Myocyte (in vitro differentiated cells): ENCODE measurements at regions not wholly inside any gene's neighbourhood (a gene's known extent, or its start where the extent isn't known, plus 50 kb on each side); places are given as distances from the start of the nearest gene placed in this dataset.

Experiments used
- DNase-seq: peaks from one replicate; pipeline ENCODE4 v3.0.0-alpha.2; 2012; ENCODE audit warnings: low read depth

DNA sequence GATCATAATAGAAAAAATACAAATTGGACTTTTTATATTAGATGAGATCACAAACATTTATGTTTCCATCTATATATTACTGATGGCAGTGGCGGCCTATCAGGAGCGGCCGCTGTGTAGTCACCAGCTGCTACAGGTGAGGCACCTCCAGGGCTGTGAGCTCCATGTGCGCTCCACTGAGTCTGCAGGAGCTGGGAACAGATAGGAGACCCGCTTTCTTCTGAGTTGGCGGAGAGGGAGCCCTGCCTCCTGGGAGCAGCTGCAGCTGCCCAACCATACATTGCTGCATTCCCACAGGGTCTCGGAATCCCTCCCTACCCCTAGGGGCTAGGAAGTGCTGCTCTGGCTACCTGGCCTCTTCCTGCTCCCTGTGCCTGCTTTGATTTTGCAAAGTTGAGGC is 812.9 kb downstream of the PDHA2 start:
- no peak for DNase-seq

DNA sequence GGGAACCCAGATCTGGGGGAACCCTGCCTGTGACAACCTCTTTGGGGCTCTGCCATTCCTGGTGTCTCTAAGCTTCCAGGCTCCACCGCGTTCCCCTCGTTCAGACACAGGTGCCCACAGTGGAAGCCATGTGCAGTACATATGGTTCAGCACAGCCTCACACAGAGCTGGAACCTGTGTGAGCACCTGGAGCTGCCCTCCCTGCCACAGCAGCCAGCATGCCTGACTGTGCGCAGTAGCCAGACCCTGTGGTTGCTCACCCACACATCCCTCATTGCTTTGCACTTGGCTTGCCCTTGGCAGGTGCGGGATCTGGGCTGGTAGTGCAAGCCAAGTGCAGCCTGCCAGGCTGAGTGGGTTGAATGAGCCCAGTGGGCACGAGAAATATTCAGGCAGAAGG is 814.2 kb downstream of the PDHA2 start:
- DNase-seq = peak; percentile 6

DNA sequence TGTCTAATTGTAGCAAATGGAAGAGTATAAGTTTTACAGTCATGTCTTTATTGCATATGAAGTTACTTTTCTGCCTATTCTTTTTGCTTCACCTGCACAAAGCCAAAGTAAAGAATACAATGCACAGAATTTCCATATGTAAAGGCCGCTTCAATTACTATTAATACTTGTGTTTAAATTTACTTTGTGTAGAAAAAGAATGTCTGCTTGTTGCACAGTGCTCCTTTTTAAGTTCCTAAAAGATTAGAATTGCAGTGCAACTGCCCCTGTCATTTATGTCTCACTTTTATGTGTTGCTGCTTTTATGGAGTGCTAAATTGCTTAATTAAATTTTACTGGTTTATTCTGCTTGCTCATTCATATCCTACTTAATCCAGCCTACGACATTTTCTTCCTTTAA is 830.5 kb downstream of the PDHA2 start:
- no peak for DNase-seq

DNA sequence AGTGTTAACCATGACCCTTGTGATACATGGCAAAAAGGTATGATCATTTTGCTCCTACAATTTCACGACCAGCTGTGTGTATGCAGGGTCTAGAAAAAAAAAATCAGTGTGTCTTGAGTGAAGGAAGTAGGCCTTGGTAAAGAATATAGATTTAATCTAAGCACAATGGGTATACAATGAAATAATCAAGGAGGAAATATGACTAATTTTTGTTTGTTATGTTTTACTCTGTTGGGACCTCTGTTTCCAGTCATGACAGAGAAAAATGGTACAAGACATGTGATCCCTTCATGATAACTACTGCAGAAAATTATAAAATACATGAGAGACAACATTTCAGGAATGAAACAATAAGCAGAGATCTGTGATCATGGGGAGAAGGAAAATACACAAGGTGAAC is 835.5 kb downstream of the PDHA2 start:
- DNase-seq = no peak

DNA sequence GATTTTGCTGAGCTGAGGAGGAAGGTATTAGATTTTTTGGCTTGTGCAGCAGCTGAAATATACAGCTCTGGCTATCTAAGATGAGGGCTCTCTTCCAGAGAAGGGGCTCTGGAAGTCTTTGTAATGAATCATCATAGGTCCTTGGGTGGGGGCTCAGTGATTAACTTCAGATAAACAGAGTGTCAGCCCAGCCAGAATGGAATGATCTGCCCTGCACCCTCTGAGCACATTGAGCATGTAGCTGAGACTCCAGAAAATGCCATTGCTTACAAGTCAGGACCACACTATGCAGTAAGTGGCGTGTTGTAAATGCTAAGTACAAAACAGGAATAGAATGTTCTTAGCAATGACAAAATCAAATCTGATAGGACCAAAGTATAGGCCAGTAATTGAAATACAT is 836.0 kb downstream of the PDHA2 start:
- DNase-seq = no peak

DNA sequence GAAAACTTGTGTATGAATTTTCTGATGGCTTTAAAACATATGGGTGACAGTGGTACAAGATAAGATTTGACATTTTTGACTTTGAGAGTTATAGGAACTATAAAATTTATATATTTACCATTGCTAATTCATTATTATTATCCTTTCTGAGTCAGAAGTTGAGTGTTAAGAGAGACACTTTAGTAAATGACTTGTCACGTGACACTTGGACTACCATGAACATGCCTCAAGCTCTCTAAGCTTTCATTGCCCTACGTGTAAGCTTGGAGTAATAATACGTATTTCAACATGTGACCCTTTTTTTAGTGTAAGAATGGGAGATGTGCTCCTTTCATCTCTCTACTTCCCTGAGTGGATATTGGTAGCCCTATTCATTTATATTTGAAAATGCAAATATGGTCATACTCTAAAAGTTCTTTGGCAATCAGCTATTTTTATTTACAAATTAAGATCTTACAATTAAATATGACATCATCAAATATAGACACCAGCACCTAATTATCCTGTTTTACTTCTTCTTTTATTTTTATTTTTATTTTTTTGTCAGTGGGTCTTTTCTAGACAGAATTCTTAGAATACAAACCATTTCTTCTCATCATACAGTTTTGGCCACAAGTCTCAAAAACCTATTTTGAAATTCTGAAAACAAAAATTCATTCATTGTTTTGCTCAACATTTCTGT is 837.0 kb downstream of the PDHA2 start:
- DNase-seq = no peak

DNA sequence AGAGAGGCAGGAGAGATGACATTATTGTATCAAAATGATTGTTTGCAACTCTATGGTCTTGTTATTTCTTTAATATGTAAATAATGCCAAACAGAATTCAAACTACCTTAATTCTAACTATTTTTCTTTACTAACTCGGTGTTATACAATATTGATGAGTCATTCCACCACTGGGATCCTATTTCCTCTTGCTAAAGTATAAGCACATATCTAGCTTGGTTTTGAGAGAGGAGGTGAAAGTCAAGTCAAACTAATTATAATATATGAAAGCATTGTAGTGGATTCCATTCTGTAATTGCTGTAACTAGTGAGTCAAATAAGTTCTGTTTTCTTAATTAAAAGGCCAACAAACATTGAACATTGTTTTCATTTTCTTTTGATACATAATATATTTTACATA is 837.6 kb downstream of the PDHA2 start:
- DNase-seq = peak; percentile 16

DNA sequence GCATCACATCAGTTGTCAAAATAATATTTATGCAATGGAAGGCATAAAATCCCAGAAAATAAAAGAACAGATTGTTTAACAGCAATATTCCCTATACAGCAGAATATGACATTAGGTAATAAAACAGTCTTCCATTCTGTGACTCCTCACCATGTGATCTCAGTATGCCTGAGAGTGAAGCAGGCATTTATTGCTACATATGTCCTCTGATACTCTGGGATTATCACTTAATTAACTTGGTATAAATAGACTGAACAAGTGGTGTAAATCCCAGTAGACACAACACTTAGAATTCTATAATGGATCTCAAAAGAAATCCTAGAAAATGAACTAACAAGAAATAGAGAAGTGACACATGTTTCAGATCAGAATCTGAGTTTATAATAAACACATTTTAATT is 841.3 kb downstream of the PDHA2 start:
- no peak for DNase-seq

DNA sequence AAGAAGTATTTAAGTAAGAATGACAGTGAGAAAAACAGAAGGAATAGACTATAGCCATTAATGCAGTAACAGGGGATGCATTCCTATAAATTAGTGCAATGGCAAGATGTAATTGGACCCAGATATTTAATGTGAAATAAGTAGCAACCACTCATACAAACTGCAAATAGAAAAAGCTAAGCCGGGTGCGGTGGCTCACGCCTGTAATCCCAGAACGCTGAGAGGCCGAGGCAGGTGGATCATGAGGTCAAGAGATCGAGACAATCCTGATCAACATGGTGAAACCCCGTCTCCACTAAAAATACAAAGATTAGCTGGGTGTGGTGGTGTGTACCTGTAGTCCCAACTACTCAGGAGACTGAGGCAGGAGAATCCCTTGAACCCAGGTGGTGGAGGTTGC is 845.8 kb downstream of the PDHA2 start:
- no peak for DNase-seq

DNA sequence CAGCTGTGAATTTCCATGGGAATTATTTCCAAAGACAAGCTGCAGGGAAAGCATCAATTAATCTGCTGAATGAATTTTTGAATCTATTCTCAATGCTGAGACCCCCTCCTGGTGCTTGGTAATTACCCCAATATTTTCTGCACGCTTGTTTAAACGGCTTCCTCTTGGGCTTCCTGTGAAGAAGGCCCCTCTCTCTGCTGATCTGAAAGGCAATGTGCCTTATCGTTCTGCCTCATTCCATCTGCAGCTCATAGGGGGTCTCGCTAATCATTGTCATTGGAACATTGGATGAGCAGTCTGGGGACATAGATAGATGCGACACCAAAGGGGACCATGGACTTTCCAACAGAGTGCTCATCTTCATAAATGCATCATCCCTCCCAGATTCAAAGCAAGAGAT is 851.6 kb downstream of the PDHA2 start:
- DNase-seq = no peak

DNA sequence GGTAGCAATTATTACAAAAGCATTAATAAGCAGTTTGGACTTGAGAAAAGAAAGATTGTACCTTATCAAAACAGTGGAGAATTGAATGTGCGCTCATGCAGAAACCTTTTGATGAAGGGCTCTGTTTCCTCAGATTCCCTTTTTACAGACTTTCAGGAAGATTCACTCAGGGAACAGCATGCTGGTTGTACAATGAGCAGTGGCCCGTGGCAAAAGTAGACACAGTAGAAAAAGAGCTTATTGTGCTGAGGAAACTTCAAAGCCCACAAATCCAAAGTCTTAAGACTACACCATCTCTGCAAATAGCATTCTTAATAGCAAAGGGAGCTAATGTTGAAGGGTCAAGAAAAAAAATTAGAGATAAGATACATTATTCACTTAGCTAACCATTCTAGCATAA is 858.9 kb downstream of the PDHA2 start:
- DNase-seq = no peak

DNA sequence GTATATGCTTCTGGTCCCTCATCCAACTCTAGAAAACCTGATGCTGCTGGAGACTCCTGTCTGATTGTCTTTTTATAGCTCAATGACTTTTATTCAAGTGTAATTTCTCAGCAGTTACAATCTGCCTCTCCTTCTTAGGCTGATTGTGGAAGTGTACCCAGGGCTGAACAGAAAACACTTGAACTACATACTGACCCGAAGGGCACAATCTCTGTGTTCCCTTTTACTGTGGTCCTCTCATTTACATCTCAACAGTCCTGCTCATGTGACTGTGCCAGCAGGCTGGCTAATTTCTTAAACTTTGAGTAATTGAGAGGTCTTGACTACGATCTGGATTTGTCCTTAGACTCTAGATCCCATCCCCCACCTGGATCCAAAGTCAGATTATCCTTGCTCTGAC is 863.4 kb downstream of the PDHA2 start:
- no peak for DNase-seq

DNA sequence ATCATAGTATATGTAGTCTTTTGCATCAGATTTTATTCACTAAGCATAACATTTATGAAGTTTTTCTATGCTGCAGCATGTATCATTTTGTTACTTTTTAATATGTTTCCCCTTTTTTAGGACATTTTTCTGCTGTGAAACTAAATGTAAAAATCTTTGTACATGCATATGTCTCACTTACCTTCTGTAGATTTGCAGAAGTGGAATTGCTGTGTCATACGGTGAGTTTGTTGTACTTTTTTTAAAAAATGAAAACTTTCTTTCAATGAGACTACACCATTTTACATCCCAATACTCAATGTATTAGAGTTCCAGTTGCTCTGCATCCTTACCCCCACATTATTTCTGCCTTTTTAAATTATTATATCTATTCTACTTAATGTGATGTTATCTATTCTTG is 868.9 kb downstream of the PDHA2 start:
- DNase-seq = no peak

DNA sequence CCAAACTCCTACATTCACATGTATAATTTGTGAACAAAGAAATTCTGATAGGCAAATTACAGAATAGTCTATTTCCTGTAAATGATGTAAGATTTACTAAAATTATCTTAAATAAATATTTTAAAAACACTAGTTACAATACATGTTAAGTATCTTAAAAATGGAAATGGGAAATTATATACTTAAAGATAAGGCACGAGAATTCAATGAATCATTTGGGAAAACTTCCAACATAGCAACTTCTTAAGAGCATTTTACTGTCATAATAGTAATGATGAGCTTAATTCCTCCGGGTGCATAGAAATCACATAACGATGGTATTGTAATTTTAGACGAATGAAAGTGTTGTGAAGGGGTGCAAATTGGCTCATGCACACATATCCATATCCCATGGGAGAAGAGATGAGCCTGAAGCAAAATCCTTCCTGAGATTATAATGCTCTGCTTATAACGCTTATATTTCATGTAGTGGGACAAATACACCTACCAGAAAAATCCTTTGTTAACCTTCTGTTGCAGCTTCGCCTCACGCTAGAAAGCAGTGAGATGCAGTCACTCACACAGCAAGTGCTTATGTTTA is 873.5 kb downstream of the PDHA2 start:
- DNase-seq = no peak

DNA sequence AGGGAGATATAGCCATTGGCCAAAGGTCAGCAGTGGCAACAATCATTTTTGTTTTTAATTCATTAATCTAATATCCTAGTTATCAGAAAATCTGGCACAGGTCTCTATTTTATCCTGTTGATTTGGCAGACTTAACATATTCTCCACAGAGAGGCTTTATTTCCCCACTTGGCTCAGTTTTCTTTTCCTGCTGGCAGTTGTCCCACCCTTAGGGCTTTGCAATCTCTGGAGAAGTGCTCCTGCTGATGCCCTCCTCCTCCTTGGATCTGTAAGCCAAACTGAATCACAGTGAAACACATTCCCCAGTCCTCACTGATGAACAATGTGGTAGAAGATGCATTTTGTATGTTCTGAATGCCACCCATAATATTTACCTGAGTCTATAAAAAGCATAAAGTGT is 889.7 kb downstream of the PDHA2 start:
- DNase-seq = peak; percentile 33

DNA sequence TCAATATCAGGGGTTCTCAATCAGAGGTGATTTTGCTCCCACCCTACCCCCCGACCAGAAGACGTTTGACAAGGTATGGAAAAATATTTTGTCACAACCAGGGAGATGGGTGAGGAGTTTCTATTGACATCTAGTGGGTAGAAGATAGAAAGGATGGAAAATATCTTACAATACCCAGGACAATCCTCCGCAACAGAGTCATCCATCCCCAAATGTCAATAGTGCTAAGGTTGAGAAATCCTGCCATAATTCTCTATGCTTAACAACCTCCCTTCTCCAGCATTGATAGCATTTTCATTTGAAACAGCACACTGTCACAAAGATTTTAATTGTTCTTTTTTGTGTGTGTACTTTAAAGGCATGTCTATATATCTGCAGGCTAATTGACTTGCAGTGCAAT is 890.5 kb downstream of the PDHA2 start:
- no peak for DNase-seq

DNA sequence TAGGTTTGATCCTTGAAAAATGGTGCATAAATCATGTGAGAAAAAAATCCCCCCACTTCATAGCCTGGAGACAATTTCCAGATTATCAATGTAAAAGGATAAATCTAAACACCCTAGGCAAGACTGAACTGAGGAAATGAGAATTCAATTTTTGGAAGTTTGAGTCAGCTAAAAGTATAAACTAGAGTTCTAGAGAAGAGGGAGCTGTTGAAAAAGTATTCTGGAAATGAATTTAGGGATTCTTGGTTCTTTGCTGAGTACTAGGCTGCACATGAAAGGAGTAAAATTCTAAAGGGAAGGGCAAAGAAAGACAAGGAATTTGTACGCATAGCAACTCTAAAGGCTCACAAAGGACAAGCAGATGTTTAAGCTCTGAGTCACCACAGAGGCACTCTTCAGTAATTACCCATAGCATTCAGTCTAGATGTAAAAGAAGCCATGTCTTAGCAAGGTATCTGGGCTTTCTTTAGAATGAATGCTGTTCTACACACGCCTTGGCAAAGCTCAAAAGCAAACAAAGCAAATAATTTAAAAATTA is 896.5 kb downstream of the PDHA2 start:
- DNase-seq = peak; percentile 50

DNA sequence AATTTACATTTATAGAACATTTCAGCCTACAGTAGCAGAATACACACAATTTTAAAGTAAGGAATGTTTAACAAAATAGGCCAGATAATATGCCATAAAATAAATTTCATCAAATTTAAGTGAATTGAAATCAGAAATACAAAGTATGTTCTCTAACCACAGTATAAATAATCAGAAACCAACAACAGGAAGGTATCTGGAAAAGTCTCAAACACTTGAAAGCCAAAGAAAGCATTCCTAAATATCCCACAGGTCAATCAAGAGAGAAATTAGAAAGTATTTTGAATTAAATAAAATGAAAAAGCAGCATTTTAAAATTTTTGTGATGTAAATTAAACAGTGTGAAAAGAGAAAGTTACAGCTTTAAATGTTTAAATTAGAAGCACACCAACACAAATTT is 899.2 kb downstream of the PDHA2 start:
- no peak for DNase-seq

DNA sequence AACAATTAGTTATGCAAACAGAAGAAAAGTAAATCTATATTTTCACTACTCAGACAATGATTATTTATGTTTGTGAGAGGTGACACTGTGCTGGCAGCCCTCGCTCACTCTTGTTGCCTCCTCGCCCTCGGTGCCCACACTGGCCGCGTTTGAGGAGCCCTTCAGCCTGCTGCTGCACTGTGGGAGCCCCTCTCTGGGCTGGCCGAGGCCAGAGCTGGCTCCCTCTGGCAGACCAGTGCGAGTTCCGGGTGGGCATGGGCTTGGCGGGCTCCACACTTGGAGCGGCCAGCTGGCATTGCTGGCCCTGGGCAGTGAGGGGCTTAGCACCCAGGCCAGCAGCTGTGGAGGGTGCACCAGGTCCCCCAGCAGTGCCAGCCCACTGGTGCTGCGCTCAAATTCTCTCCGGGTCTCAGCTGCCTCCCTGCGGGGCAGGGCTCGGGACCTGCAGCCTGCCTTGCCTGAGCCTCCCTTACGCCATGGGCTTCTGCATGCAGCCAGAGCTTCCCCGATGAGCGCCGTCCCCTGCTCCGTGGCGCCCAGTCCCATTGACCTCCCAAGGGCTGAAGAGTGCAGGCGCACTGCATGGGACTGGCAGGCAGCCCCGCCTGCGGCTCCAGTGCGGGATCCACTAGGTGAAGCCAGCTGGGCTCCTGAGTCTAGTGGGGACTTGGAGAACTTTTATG is 902.6 kb downstream of the PDHA2 start:
- no peak for DNase-seq

DNA sequence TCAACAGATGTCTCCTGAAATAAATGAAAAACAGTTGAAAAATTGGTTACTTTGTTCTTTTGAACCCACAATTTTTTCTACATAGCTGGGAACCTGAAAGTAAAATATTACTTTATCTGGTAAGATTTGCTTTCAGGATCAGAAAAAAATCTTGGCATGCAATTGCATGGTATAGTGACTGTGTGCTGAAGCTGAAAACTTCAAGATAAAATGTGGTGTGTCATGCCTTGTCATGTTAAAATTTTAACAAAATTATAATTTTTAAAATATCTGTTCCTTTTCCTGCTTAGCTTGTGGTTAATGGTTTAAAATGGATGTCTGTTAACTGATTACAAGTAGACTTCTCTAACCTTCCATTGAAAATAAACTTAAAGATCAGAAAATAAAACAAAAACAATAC is 904.8 kb downstream of the PDHA2 start:
- no peak for DNase-seq

DNA sequence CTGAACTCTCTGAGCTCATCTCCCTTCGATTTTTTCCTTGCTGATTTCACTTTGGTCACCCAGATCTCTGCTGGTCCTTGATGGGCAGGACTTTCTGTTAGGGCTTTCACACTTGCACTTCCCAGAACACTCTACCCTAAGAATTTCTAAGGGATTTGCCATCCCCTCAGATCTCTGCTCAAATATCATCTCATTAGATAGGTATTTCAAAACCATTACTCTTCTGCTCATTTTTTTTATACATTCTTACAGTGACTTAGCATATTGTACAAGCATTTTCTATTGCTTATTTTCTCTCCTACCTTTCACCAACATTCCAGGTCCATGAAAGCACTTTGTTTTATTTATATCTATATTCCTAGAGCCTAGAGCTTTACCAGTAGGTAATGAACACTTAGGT is 913.3 kb downstream of the PDHA2 start:
- DNase-seq = peak; percentile 23

DNA sequence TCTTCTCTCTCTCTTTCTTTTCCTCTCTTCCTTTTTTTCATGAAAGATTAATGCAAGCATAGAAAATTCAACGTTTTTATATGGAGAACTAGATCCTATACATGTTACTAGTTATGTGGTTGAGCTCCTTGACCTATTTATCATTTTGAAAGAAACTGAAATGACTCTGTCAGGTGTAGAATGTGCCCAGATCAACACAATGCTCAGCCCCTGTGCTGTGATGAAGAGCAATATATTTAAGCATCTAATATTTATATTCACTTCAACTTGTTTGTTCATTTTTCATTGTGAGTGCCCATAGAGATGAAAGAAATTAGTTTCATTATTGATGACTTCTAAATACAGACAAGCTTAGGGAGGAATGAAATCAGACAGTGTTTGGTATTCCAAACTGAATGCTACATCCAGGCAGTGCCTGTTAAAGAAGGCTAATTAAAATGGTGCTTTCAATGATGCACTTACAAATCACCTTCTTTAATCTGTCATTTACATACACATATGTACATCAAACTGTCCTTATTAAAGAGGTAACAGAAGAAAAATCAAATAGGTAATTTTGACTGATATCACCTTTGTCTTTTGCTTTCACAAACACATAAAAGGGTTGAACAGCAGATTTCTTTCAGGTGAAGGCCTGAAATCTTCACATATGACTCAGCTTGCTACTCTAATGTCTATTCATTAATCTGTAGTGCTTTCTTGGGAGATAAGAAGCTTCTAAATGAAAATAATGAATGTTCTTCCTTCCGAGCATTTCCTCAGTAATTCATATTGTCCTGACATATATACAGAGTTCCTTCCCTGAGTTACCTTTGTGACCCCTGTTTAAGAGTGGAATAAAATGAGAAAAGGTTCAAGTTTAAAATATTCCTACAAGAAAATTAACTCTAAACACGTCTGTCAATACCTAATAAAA is 915.9 kb downstream of the PDHA2 start:
- DNase-seq = no peak
